ENCODE measurements at regions not wholly inside any gene's neighbourhood (a gene's known extent, or its start where the extent isn't known, plus 50 kb on each side); places are given as distances from the start of the nearest gene placed in this dataset.

- no peaks in the 10 kb centered on the region for H3K4me1 Mint-ChIP-seq
- no peaks in the 10 kb centered on the region for H3K36me3 Mint-ChIP-seq (ENCODE audit: low read depth)
- H3K4me3 Mint-ChIP-seq: no peak overlapping the region
- DNase-seq (ENCODE audit: low read depth, low spot score): no peak
- TF ChIP-seq, protein P1, sequence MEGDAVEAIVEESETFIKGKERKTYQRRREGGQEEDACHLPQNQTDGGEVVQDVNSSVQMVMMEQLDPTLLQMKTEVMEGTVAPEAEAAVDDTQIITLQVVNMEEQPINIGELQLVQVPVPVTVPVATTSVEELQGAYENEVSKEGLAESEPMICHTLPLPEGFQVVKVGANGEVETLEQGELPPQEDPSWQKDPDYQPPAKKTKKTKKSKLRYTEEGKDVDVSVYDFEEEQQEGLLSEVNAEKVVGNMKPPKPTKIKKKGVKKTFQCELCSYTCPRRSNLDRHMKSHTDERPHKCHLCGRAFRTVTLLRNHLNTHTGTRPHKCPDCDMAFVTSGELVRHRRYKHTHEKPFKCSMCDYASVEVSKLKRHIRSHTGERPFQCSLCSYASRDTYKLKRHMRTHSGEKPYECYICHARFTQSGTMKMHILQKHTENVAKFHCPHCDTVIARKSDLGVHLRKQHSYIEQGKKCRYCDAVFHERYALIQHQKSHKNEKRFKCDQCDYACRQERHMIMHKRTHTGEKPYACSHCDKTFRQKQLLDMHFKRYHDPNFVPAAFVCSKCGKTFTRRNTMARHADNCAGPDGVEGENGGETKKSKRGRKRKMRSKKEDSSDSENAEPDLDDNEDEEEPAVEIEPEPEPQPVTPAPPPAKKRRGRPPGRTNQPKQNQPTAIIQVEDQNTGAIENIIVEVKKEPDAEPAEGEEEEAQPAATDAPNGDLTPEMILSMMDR (conservative IDR thresholded peaks at IDR 0.05): peak; percentile 49
- H3K27ac Mint-ChIP-seq (ENCODE audit: unreplicated experiment): no peak overlapping the region
- H3K9me3 Mint-ChIP-seq: no peaks in the 10 kb centered on the region
- peaks cover 43% of the 10 kb centered on the region for H3K27me3 Mint-ChIP-seq (ENCODE audit: low read depth)
These were observed 220.6 kb upstream of the OR4E1 start for GRCh38 chr14:21894003-21894897.

- H3K27me3 Mint-ChIP-seq (ENCODE audit: low read depth): peaks cover 57% of the 10 kb centered on the region
- H3K27ac Mint-ChIP-seq (ENCODE audit: unreplicated experiment): no peak overlapping the region
- DNase-seq (ENCODE audit: low read depth, low spot score): no peak
- H3K4me3 Mint-ChIP-seq: no peak overlapping the region
- TF ChIP-seq, protein P1 (conservative IDR thresholded peaks at IDR 0.05): no peak
- H3K36me3 Mint-ChIP-seq (ENCODE audit: low read depth): no peaks in the 10 kb centered on the region
- H3K4me1 Mint-ChIP-seq: no peaks in the 10 kb centered on the region
- H3K9me3 Mint-ChIP-seq: peaks cover 3% of the 10 kb centered on the region
These were observed 218.3 kb upstream of the OR4E1 start for GRCh38 chr14:21891921-21892320.

GRCh38 chr14:21884995-21885394 lies 211.4 kb upstream of the OR4E1 start:
- no peak for DNase-seq (ENCODE audit: low read depth, low spot score)
- Mint-ChIP-seq H3K27ac (ENCODE audit: unreplicated experiment) (no peak overlapping the region), H3K4me3 (no peak overlapping the region), H3K9me3 (peaks cover 9% of the 10 kb centered on the region), H3K27me3 (ENCODE audit: low read depth) (peaks cover 33% of the 10 kb centered on the region), H3K36me3 (ENCODE audit: low read depth) (no peaks in the 10 kb centered on the region), H3K4me1 (peaks cover 14% of the 10 kb centered on the region)
- TF ChIP-seq, protein P1 (conservative IDR thresholded peaks at IDR 0.05): no peak

DNA sequence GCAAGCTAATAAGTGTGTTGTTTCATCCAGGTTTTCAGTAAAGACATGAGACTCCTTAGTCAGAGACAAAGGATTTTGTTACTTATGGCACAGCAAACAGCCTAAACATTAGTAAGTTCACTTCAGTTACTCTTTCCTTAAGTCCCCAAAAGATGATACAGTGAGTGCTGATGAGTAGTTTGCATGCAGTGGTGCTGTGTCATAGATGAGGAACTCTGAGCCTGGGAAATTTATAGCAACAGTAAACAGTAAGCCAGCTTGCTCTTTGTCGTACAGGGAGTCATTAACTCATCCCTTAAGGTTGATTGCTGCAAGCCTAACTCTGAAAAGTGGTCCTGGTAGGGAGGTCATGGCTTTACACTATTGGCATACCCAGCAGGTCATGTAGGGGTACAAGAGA lies 208.6 kb upstream of the OR4E1 start:
- H3K9me3 Mint-ChIP-seq: peaks cover 6% of the 10 kb centered on the region
- H3K4me3 Mint-ChIP-seq: no peak overlapping the region
- TF ChIP-seq, protein P1 (conservative IDR thresholded peaks at IDR 0.05): no peak
- H3K4me1 Mint-ChIP-seq: peaks cover 14% of the 10 kb centered on the region
- H3K36me3 Mint-ChIP-seq (ENCODE audit: low read depth): no peaks in the 10 kb centered on the region
- peaks cover 20% of the 10 kb centered on the region for H3K27me3 Mint-ChIP-seq (ENCODE audit: low read depth)
- no peak for DNase-seq (ENCODE audit: low read depth, low spot score)
- no peak overlapping the region for H3K27ac Mint-ChIP-seq (ENCODE audit: unreplicated experiment)

DNA sequence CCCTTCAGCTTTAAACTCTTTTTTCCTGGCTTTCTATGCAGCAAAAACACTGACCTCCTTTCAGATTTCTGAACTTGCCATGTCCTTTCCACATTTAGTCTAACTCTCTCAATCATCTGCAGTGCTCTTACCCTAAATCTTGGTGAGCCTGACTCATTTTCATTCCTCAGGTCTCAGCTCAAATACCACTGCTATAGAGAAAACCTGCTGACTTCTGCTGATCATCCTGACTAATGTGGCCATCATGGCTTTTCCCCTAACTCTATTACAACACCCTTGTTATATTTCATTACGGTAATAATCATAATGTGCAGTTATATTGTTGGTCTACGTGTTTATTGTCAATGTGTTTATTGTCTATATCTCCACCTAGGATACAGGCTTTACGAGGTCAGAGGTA lies 207.3 kb upstream of the OR4E1 start:
- Mint-ChIP-seq H3K36me3 (ENCODE audit: low read depth) (no peaks in the 10 kb centered on the region), H3K27me3 (ENCODE audit: low read depth) (peaks cover 23% of the 10 kb centered on the region), H3K9me3 (peaks cover 6% of the 10 kb centered on the region), H3K4me3 (no peak overlapping the region), H3K27ac (ENCODE audit: unreplicated experiment) (no peak overlapping the region), H3K4me1 (peaks cover 14% of the 10 kb centered on the region)
- TF ChIP-seq, protein P1 (conservative IDR thresholded peaks at IDR 0.05): no peak
- DNase-seq (ENCODE audit: low read depth, low spot score): no peak

Data from neural crest cell (in vitro differentiated cells).